Stimulated activated naive CD8-positive, alpha-beta T cell treated with anti-CD3 and anti-CD28 coated beads, Interleukin-15, Interleukin-2, amounts not matched to agents 100 ng/mL and 50 ng/mL, for 24 hours (primary cell): ENCODE measurements at regions not wholly inside any gene's neighbourhood (a gene's known extent, or its start where the extent isn't known, plus 50 kb on each side); places are given as distances from the start of the nearest gene placed in this dataset.

Source experiments
- H3K27ac Mint-ChIP-seq: one replicate; pipeline ENCODE4 v1.8.0; 2021; ENCODE audit warnings: mild to moderate bottlenecking, mixed read lengths
- H3K27me3 Mint-ChIP-seq: one replicate; pipeline ENCODE4 v1.8.0; 2021; ENCODE audit warnings: mixed read lengths
- H3K36me3 Mint-ChIP-seq: one replicate; pipeline ENCODE4 v1.8.0; 2021; ENCODE audit warnings: low read depth, mixed read lengths
- H3K4me1 Mint-ChIP-seq: one replicate; pipeline ENCODE4 v1.8.0; 2021; ENCODE audit warnings: low read depth, mixed read lengths
- H3K4me3 Mint-ChIP-seq: one replicate; pipeline ENCODE4 v1.8.0; 2021; ENCODE audit warnings: mild to moderate bottlenecking, mixed read lengths
- H3K9me3 Mint-ChIP-seq: one replicate; pipeline ENCODE4 v1.8.0; 2021; ENCODE audit warnings: mixed read lengths

- no peak overlapping the region for H3K4me3 Mint-ChIP-seq
- H3K9me3 Mint-ChIP-seq: peaks cover 5% of the 10 kb centered on the region
- H3K4me1 Mint-ChIP-seq: no peaks in the 10 kb centered on the region
- H3K27me3 Mint-ChIP-seq: peaks cover 38% of the 10 kb centered on the region
- no peak overlapping the region for H3K27ac Mint-ChIP-seq
- H3K36me3 Mint-ChIP-seq: no peaks in the 10 kb centered on the region
Measured at GRCh38 chr7:26046878-26047277, 105.1 kb upstream of the NFE2L3 start.

- H3K27ac Mint-ChIP-seq: no peak overlapping the region
- no peaks in the 10 kb centered on the region for H3K36me3 Mint-ChIP-seq
- peaks cover 5% of the 10 kb centered on the region for H3K9me3 Mint-ChIP-seq
- H3K4me1 Mint-ChIP-seq: no peaks in the 10 kb centered on the region
- peaks cover 43% of the 10 kb centered on the region for H3K27me3 Mint-ChIP-seq
- H3K4me3 Mint-ChIP-seq: no peak overlapping the region
Measured at GRCh38 chr7:26048663-26049062, 103.3 kb upstream of the NFE2L3 start.

GRCh38 chr7:26049081-26049480, 102.9 kb upstream of the NFE2L3 start:
- no peak overlapping the region for H3K27ac Mint-ChIP-seq
- H3K4me1 Mint-ChIP-seq: no peaks in the 10 kb centered on the region
- H3K27me3 Mint-ChIP-seq: peaks cover 39% of the 10 kb centered on the region
- no peak overlapping the region for H3K4me3 Mint-ChIP-seq
- no peaks in the 10 kb centered on the region for H3K36me3 Mint-ChIP-seq
- peaks cover 5% of the 10 kb centered on the region for H3K9me3 Mint-ChIP-seq

- Mint-ChIP-seq H3K27me3 (peaks cover 39% of the 10 kb centered on the region), H3K9me3 (peaks cover 5% of the 10 kb centered on the region), H3K4me3 (no peak overlapping the region), H3K4me1 (no peaks in the 10 kb centered on the region), H3K36me3 (no peaks in the 10 kb centered on the region), H3K27ac (no peak overlapping the region)
Measured at GRCh38 chr7:26051021-26051420, 101.0 kb upstream of the NFE2L3 start.

- Mint-ChIP-seq H3K27me3 (peaks cover 52% of the 10 kb centered on the region), H3K27ac (no peak overlapping the region), H3K36me3 (no peaks in the 10 kb centered on the region), H3K4me3 (no peak overlapping the region), H3K4me1 (no peaks in the 10 kb centered on the region), H3K9me3 (peaks cover 5% of the 10 kb centered on the region)
Measured at GRCh38 chr7:26052706-26053105, 99.3 kb upstream of the NFE2L3 start.

GRCh38 chr7:26054386-26054785, 97.6 kb upstream of the NFE2L3 start:
- no peaks in the 10 kb centered on the region for H3K4me1 Mint-ChIP-seq
- H3K36me3 Mint-ChIP-seq: no peaks in the 10 kb centered on the region
- H3K27ac Mint-ChIP-seq: no peak overlapping the region
- peaks cover 5% of the 10 kb centered on the region for H3K9me3 Mint-ChIP-seq
- H3K27me3 Mint-ChIP-seq: peaks cover 61% of the 10 kb centered on the region
- no peak overlapping the region for H3K4me3 Mint-ChIP-seq

GRCh38 chr7:26055241-26055640, 96.8 kb upstream of the NFE2L3 start:
- H3K36me3 Mint-ChIP-seq: no peaks in the 10 kb centered on the region
- peaks cover 57% of the 10 kb centered on the region for H3K27me3 Mint-ChIP-seq
- H3K27ac Mint-ChIP-seq: no peak overlapping the region
- peaks cover 5% of the 10 kb centered on the region for H3K9me3 Mint-ChIP-seq
- no peak overlapping the region for H3K4me3 Mint-ChIP-seq
- no peaks in the 10 kb centered on the region for H3K4me1 Mint-ChIP-seq

- Mint-ChIP-seq H3K27me3 (peaks cover 39% of the 10 kb centered on the region), H3K4me3 (no peak overlapping the region), H3K9me3 (no peaks in the 10 kb centered on the region)
Measured at GRCh38 chr7:26060733-26061677, 91.0 kb upstream of the NFE2L3 start.

GRCh38 chr7:26061678-26062603, 90.1 kb upstream of the NFE2L3 start:
- Mint-ChIP-seq H3K27ac (no peak overlapping the region), H3K4me3 (no peak overlapping the region), H3K36me3 (no peaks in the 10 kb centered on the region), H3K9me3 (no peaks in the 10 kb centered on the region), H3K4me1 (no peaks in the 10 kb centered on the region), H3K27me3 (peaks cover 33% of the 10 kb centered on the region)

More at GRCh38 chr7:26060733-26061677, 91.0 kb upstream of the NFE2L3 start:
- Mint-ChIP-seq H3K27ac (no peak overlapping the region), H3K4me1 (no peaks in the 10 kb centered on the region), H3K36me3 (no peaks in the 10 kb centered on the region)

- H3K27me3 Mint-ChIP-seq: peaks cover 17% of the 10 kb centered on the region
- H3K36me3 Mint-ChIP-seq: no peaks in the 10 kb centered on the region
- no peak overlapping the region for H3K27ac Mint-ChIP-seq
- no peaks in the 10 kb centered on the region for H3K9me3 Mint-ChIP-seq
- H3K4me3 Mint-ChIP-seq: no peak overlapping the region
- H3K4me1 Mint-ChIP-seq: no peaks in the 10 kb centered on the region
Measured at GRCh38 chr7:26065652-26066051, 86.3 kb upstream of the NFE2L3 start.

GRCh38 chr7:26066736-26067135, 85.3 kb upstream of the NFE2L3 start:
- Mint-ChIP-seq H3K27ac (no peak overlapping the region), H3K9me3 (no peaks in the 10 kb centered on the region), H3K4me1 (no peaks in the 10 kb centered on the region), H3K36me3 (no peaks in the 10 kb centered on the region), H3K27me3 (peaks cover 14% of the 10 kb centered on the region), H3K4me3 (no peak overlapping the region)

GRCh38 chr7:26070290-26070689, 81.7 kb upstream of the NFE2L3 start:
- Mint-ChIP-seq H3K27ac (no peak overlapping the region), H3K36me3 (no peaks in the 10 kb centered on the region), H3K4me1 (no peaks in the 10 kb centered on the region), H3K27me3 (no peaks in the 10 kb centered on the region), H3K9me3 (no peaks in the 10 kb centered on the region), H3K4me3 (no peak overlapping the region)

GRCh38 chr7:26071622-26072456, 80.2 kb upstream of the NFE2L3 start:
- Mint-ChIP-seq H3K27ac (no peak overlapping the region), H3K36me3 (no peaks in the 10 kb centered on the region), H3K4me3 (no peak overlapping the region), H3K9me3 (no peaks in the 10 kb centered on the region), H3K27me3 (no peaks in the 10 kb centered on the region), H3K4me1 (no peaks in the 10 kb centered on the region)

GRCh38 chr7:26073041-26073440, 79.0 kb upstream of the NFE2L3 start:
- peaks cover 3% of the 10 kb centered on the region for H3K27me3 Mint-ChIP-seq
- H3K27ac Mint-ChIP-seq: no peak overlapping the region
- no peaks in the 10 kb centered on the region for H3K9me3 Mint-ChIP-seq
- no peaks in the 10 kb centered on the region for H3K4me1 Mint-ChIP-seq
- H3K36me3 Mint-ChIP-seq: no peaks in the 10 kb centered on the region
- H3K4me3 Mint-ChIP-seq: no peak overlapping the region
